SU-DHL-6 (cell line): ENCODE measurements at regions not wholly inside any gene's neighbourhood (a gene's known extent, or its start where the extent isn't known, plus 50 kb on each side); places are given as distances from the start of the nearest gene placed in this dataset.

Source experiments
- EZH2phosphoT487 ChIP-seq: fragments of 200-600 bp; sonication (generic), shearing (Covaris generic); conservative IDR thresholded peaks from 2 replicates; pipeline ENCODE4 v1.6.1; 2018; ENCODE audit warnings: mild to moderate bottlenecking, antibody characterized with exemption, low read length, moderate library complexity, mixed read lengths
- TF ChIP-seq, protein P1 (sequence below): fragments of 200-600 bp; sonication (generic); IDR thresholded peaks from one replicate; pipeline ENCODE4 v1.5.1; 2017; ENCODE audit warnings: antibody characterized with exemption, mild to moderate bottlenecking, low read length, moderate library complexity; ENCODE audit not compliant: insufficient read depth, poor library complexity, severe bottlenecking

DNA sequence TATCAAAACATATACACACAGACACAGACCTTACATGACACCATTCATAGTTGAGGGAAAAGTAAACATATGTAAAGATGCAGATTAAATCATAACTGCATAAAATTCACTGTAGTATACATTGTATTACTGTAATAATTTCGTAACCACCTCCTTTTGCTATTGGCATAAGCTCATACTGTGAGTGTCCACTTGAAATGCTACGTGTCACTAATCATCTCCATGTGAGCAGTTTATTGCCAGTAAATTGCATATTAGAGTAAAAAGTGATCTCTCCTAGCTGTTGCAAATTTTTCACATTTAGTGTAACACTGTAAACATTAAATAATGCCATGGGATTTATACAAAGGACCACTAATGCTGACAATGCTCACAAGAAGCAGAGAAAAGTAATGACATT is 256.7 kb upstream of the GNPDA2 start:
- TF ChIP-seq, protein P1, sequence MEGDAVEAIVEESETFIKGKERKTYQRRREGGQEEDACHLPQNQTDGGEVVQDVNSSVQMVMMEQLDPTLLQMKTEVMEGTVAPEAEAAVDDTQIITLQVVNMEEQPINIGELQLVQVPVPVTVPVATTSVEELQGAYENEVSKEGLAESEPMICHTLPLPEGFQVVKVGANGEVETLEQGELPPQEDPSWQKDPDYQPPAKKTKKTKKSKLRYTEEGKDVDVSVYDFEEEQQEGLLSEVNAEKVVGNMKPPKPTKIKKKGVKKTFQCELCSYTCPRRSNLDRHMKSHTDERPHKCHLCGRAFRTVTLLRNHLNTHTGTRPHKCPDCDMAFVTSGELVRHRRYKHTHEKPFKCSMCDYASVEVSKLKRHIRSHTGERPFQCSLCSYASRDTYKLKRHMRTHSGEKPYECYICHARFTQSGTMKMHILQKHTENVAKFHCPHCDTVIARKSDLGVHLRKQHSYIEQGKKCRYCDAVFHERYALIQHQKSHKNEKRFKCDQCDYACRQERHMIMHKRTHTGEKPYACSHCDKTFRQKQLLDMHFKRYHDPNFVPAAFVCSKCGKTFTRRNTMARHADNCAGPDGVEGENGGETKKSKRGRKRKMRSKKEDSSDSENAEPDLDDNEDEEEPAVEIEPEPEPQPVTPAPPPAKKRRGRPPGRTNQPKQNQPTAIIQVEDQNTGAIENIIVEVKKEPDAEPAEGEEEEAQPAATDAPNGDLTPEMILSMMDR, result no peak
- no peak for TF ChIP-seq EZH2phosphoT487
